Stomach (tissue), 8 donors: ENCODE measurements at regions not wholly inside any gene's neighbourhood (a gene's known extent, or its start where the extent isn't known, plus 50 kb on each side); places are given as distances from the start of the nearest gene placed in this dataset.
"Not testable (repeated sequence)": the region's sequence is repeated elsewhere in the genome, so short reads cannot be mapped to it uniquely, and the experiment has no call there.

Experiments
- DNase-seq, 2 donors: peaks; one replicate each; pipeline versions ENCODE4 v3.0.0 to v3.0.0-alpha.2; 2013 to 2019
- H3K27ac ChIP-seq, 5 donors: fragments of 200-600 bp in 4 of 5; sonication (generic) in 4 of 5; one replicate each; pipeline ENCODE4 v1.5.1; 2013 to 2019; ENCODE audit warnings: mild to moderate bottlenecking in 1 of 5, moderate library complexity in 1 of 5
- H3K27me3 ChIP-seq, 3 donors: fragments of 200-600 bp; sonication (generic); one replicate each; pipeline ENCODE4 v1.5.1; 2017 to 2019; ENCODE audit warnings: mixed run types in 1 of 3
- H3K36me3 ChIP-seq, 4 donors: fragments of 200-600 bp; sonication (generic); 1 replicate in 3 of 4; 2 replicates in 1 of 4; pipeline ENCODE4 v1.5.1; 2016 to 2019
- H3K4me1 ChIP-seq, 4 donors: fragments of 200-600 bp; sonication (generic); one replicate each; pipeline ENCODE4 v1.5.1; 2016 to 2019
- H3K4me3 ChIP-seq, 4 donors: fragments of 200-600 bp; sonication (generic) in 3 of 4; one replicate each; pipeline ENCODE4 v1.5.1; 2016 to 2019; ENCODE audit warnings: mild to moderate bottlenecking in 1 of 4
- H3K9me3 ChIP-seq, 4 donors: fragments of 200-600 bp; sonication (generic); one replicate each; pipeline ENCODE4 v1.5.1; 2016 to 2019
- EP300 ChIP-seq: sonication (generic); formaldehyde crosslinking; IDR thresholded peaks from one replicate; pipeline ENCODE4 v1.6.1; 2017; ENCODE audit warnings: antibody characterized with exemption
- POLR2A ChIP-seq, 4 donors: fragments of 450-650 bp; IDR thresholded peaks; one replicate each; pipeline ENCODE4 v1.6.1; 2016; ENCODE audit warnings: antibody characterized with exemption in 4 of 4, control low read depth in 2 of 4, mild to moderate bottlenecking in 1 of 4, moderate library complexity in 1 of 4
- POLR2AphosphoS5 ChIP-seq, 3 donors: sonication (generic); formaldehyde crosslinking; IDR thresholded peaks; one replicate each; pipeline ENCODE4 v1.6.1; 2016; ENCODE audit warnings: antibody characterized with exemption in 3 of 3
- whole genome bisulfite sequencing, 5 donors: extraction: QIAGEN DNeasy Blood & Tissue Kit in 3 of 5; methylation state at CpG; one replicate each; pipeline versions ENCODE4 v1.1.5 to v1.1.7; 2013 to 2018; 5-methylcytosine and 5-hydroxymethylcytosine counted together
- intact Hi-C: fragments of 100-400 bp; cut with DNase I; formaldehyde crosslinking; loops from one replicate; pipeline ENCODE4 v1.15.1; 2023; ENCODE audit warnings: low total_unique reads
- TF ChIP-seq, protein P1 (sequence below), 7 experiments: fragments of 450-650 bp in 4 of 7; fragments of 200-600 bp in 3 of 7; sonication (generic) in 3 of 7; IDR thresholded peaks; one replicate each; pipeline ENCODE4 v1.5.1; 2016 to 2019; ENCODE audit warnings: antibody characterized with exemption in 7 of 7, control low read depth in 2 of 7, mild to moderate bottlenecking in 1 of 7
- donor health status: healthy with polysubstance abuse.
- donor health status: Bipolar disorder and iron deficiency.
- donor health status: healthy.

GRCh38 chr22:42187646-42188045 is 57.0 kb upstream of the CYP2D6 start:
- no peaks in the 10 kb centered on the region for H3K36me3 ChIP-seq
- TF ChIP-seq POLR2AphosphoS5 (IDR thresholded peaks at IDR 0.05) (no peak), EP300 (no peak), POLR2A (IDR thresholded peaks at IDR 0.05) (no peak)
- TF ChIP-seq, protein P1, sequence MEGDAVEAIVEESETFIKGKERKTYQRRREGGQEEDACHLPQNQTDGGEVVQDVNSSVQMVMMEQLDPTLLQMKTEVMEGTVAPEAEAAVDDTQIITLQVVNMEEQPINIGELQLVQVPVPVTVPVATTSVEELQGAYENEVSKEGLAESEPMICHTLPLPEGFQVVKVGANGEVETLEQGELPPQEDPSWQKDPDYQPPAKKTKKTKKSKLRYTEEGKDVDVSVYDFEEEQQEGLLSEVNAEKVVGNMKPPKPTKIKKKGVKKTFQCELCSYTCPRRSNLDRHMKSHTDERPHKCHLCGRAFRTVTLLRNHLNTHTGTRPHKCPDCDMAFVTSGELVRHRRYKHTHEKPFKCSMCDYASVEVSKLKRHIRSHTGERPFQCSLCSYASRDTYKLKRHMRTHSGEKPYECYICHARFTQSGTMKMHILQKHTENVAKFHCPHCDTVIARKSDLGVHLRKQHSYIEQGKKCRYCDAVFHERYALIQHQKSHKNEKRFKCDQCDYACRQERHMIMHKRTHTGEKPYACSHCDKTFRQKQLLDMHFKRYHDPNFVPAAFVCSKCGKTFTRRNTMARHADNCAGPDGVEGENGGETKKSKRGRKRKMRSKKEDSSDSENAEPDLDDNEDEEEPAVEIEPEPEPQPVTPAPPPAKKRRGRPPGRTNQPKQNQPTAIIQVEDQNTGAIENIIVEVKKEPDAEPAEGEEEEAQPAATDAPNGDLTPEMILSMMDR (IDR thresholded peaks at IDR 0.05) = no peak
- peaks cover 0 to 66% (median 38%) of the 10 kb centered on the region in 4 donors for H3K4me1 ChIP-seq
- no peak overlapping the region for H3K4me3 ChIP-seq
- no peaks in the 10 kb centered on the region for H3K27me3 ChIP-seq
- no peak overlapping the region for H3K27ac ChIP-seq
- WGBS, 5 donors = 84 to 94% (median 88%) methylated on average over 3 of the region's 3 CpGs
- H3K9me3 ChIP-seq = no peaks in the 10 kb centered on the region
- no peak for DNase-seq
- intact Hi-C loops = no loop called here

GRCh38 chr22:42185915-42186439 is 55.4 kb upstream of the CYP2D6 start:
- intact Hi-C loops = no loop called here
- 50 to 62% (median 52%) methylated on average over 2 of the region's 2 CpGs for WGBS, 5 donors
- no peak overlapping the region for H3K27ac ChIP-seq
- no peaks in the 10 kb centered on the region for H3K9me3 ChIP-seq
- no peak overlapping the region for H3K4me3 ChIP-seq
- H3K27me3 ChIP-seq = no peaks in the 10 kb centered on the region
- no peaks in the 10 kb centered on the region for H3K36me3 ChIP-seq
- TF ChIP-seq POLR2AphosphoS5 (IDR thresholded peaks at IDR 0.05) (no peak), POLR2A (IDR thresholded peaks at IDR 0.05) (no peak), EP300 (no peak)
- TF ChIP-seq, protein P1 (IDR thresholded peaks at IDR 0.05) = no peak
- peaks cover 2 to 65% (median 36%) of the 10 kb centered on the region in 4 donors for H3K4me1 ChIP-seq
- DNase-seq = no peak

GRCh38 chr22:42184852-42185251 is 54.2 kb upstream of the CYP2D6 start:
- no peak for DNase-seq
- Histone ChIP-seq H3K27ac (no peak overlapping the region), H3K36me3 (no peaks in the 10 kb centered on the region), H3K9me3 (no peaks in the 10 kb centered on the region), H3K4me3 (no peak overlapping the region), H3K27me3 (no peaks in the 10 kb centered on the region), H3K4me1 (peaks cover 10 to 72% (median 45%) of the 10 kb centered on the region in 4 donors)
- 58 to 83% (median 62%) methylated on average over 4 of the region's 4 CpGs for WGBS, 5 donors
- no peak for TF ChIP-seq POLR2AphosphoS5 (IDR thresholded peaks at IDR 0.05)
- TF ChIP-seq, protein P1 (IDR thresholded peaks at IDR 0.05) = no peak
- no peak for TF ChIP-seq EP300
- no peak for TF ChIP-seq POLR2A (IDR thresholded peaks at IDR 0.05)
- intact Hi-C loops = no loop called here

DNA sequence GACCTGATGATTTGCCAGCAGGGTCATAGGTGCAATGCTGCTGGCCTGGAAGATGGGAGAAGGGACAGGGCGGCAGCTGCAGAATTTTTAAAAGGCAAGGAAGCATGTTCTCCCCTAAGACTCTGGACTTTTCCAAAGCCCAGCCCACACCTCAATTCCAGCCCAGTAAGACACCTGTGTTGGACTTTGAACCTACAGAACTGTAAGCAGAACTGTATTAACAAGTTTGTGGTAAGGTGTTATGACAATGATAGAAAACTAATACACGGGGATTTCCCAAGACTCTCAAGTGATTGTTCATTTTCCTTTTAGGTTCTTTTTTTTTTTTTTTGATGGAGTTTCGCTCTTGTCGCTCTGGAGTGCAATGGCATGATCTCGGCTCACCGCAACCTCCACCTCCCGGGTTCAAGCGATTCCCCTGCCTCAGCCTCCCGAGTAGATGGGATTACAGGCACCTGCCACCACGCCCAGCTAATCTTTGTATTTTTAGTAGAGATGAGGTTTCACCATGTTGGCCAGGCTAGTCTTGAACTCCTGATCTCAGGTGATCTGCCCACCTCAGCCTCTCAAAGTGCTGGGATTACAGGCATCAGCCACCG is 53.0 kb upstream of the CYP2D6 start:
- H3K9me3 ChIP-seq, H3K4me3 ChIP-seq, intact Hi-C loops, H3K27me3 ChIP-seq, H3K36me3 ChIP-seq: not testable (repeated sequence)
- peak in 1 of 2 donors; percentile 54 for DNase-seq
- Histone ChIP-seq H3K27ac (peak overlapping the region in 2 of 5 donors; percentile 21 to 32), H3K4me1 (peaks cover 10 to 75% (median 48%) of the 10 kb centered on the region in 4 donors)
- 52 to 77% (median 56%) methylated on average over 11 of the region's 11 CpGs for WGBS, 5 donors

DNA sequence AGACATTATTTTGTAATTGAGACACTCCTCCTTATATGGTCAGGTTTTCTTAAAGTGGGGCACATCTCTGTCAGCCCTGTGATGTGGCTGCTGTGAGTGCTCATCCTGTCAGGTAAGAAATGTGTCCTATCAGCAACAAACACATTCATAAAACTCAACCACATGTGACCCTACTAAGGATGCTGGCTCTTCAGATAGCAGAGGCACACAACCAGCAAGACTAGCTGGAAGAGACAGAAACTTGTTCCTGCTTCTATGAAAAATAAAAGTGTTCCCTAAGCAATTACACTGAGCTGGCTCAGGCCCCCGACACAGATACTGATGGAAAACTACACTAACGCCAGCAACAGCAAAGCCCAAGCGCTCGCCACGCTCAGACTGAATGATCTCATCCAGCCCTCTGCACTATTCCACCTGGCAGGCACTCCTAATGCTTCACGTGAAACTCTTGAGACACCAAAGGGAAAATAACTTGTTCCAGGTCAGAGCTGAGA is 49.8 kb upstream of the CYP2D6 start:
- no peak overlapping the region for H3K4me3 ChIP-seq
- no peaks in the 10 kb centered on the region for H3K27me3 ChIP-seq
- peaks cover 0 to 12% (median 6%) of the 10 kb centered on the region in 4 donors for H3K36me3 ChIP-seq
- WGBS, 5 donors = 31 to 55% (median 34%) methylated on average over 6 of the region's 6 CpGs
- H3K4me1 ChIP-seq = peaks cover 10 to 86% (median 55%) of the 10 kb centered on the region in 4 donors
- TF ChIP-seq POLR2AphosphoS5 (IDR thresholded peaks at IDR 0.05) (peak in 1 of 3 donors; percentile 8), POLR2A (IDR thresholded peaks at IDR 0.05) (no peak), EP300 (no peak)
- TF ChIP-seq, protein P1 (IDR thresholded peaks at IDR 0.05) = no peak
- intact Hi-C loops = no loop called here
- DNase-seq = peak in 1 of 2 donors; percentile 67
- no peaks in the 10 kb centered on the region for H3K9me3 ChIP-seq
- H3K27ac ChIP-seq = peak overlapping the region in 3 of 5 donors; percentile 26 to 74 (median 33)
